IMR-90 (cell line): ENCODE measurements at regions not wholly inside any gene's neighbourhood (a gene's known extent, or its start where the extent isn't known, plus 50 kb on each side); places are given as distances from the start of the nearest gene placed in this dataset.

Experiments used
- ATAC-seq: fragments of 200-7000 bp; cut with Tn5 transposase; 2 replicates; pipeline ENCODE4 v1.9.1; 2020; ENCODE audit warnings: low read depth, mild to moderate bottlenecking, moderate library complexity
- BruUV-seq: library from RNA; stranded (reverse); fragments of 400-500 nt; replicated peaks from 2 replicates; lab custom pipeline; 2021; lab: Mats Ljungman, UMichigan
- CTCF ChIA-PET: fragments of 300-600 bp; formaldehyde crosslinking; extraction: SDS; loops from one replicate; lab custom pipeline; 2021; ENCODE audit warnings: antibody characterized with exemption; lab: Yijun Ruan, JAX
- POLR2A ChIA-PET: fragments of 300-600 bp; sonication (Branson Sonifier 250); formaldehyde crosslinking; loops from one replicate; lab custom pipeline; 2022; ENCODE audit warnings: antibody characterized with exemption; ENCODE audit not compliant: unreplicated experiment; lab: Charles Lee
- DNase-seq: peaks from one replicate; pipeline ENCODE4 v3.0.0; 2013
- H2AFZ ChIP-seq: replicated peaks from 2 replicates; pipeline ENCODE3; 2013; ENCODE audit warnings: low read length, mild to moderate bottlenecking; ENCODE audit not compliant: poor library complexity
- H2AK5ac ChIP-seq: 2 replicates; pipeline ENCODE4 v1.6.1; 2013; ENCODE audit warnings: low read depth, low read length, inconsistent platforms
- H2AK9ac ChIP-seq: replicated peaks from 2 replicates; pipeline ENCODE3; 2013; ENCODE audit warnings: mild to moderate bottlenecking, low read depth, low read length, moderate library complexity; ENCODE audit not compliant: poor library complexity
- H2BK120ac ChIP-seq: 2 replicates; pipeline ENCODE4 v1.6.1; 2013; ENCODE audit warnings: low read depth, low read length, inconsistent platforms
- H2BK15ac ChIP-seq: 3 replicates; pipeline ENCODE4 v1.6.1; 2013; ENCODE audit warnings: low read depth, low read length, inconsistent platforms
- H2BK20ac ChIP-seq: 2 replicates; pipeline ENCODE4 v1.6.1; 2013; ENCODE audit warnings: low read depth, mild to moderate bottlenecking, inconsistent platforms, low read length, moderate library complexity
- H2BK5ac ChIP-seq: 2 replicates; pipeline ENCODE4 v1.6.1; 2013; ENCODE audit warnings: mild to moderate bottlenecking, low read depth, low read length, inconsistent platforms; ENCODE audit not compliant: poor library complexity, severe bottlenecking
- H3K14ac ChIP-seq: replicated peaks from 2 replicates; pipeline ENCODE4 v1.6.1; 2013; ENCODE audit warnings: low read depth, low read length, inconsistent platforms
- H3K18ac ChIP-seq: 2 replicates; pipeline ENCODE4 v1.6.1; 2013; ENCODE audit warnings: low read depth, low read length, control low read depth
- H3K23ac ChIP-seq: 2 replicates; pipeline ENCODE4 v1.6.1; 2013; ENCODE audit warnings: low read depth, low read length, inconsistent platforms
- H3K27ac ChIP-seq: 2 replicates; pipeline ENCODE4 v1.5.1; 2013; ENCODE audit warnings: mild to moderate bottlenecking, control low read depth, low read length; ENCODE audit not compliant: insufficient read depth
- H3K27me3 ChIP-seq: 2 replicates; pipeline ENCODE4 v1.6.1; 2013; ENCODE audit warnings: low read length; ENCODE audit not compliant: control insufficient read depth, insufficient read depth
- H3K36me3 ChIP-seq: 2 replicates; pipeline ENCODE4 v1.6.1; 2013; ENCODE audit warnings: low read length, mixed read lengths; ENCODE audit not compliant: control insufficient read depth, insufficient read depth
- H3K4ac ChIP-seq: 2 replicates; pipeline ENCODE4 v1.6.1; 2013; ENCODE audit warnings: low read depth, low read length, inconsistent platforms
- H3K4me1 ChIP-seq: 2 replicates; pipeline ENCODE4 v1.6.1; 2013; ENCODE audit warnings: low read length, mixed read lengths; ENCODE audit not compliant: control insufficient read depth, insufficient read depth
- H3K4me2 ChIP-seq: 2 replicates; pipeline ENCODE4 v1.6.1; 2013; ENCODE audit warnings: low read depth, mild to moderate bottlenecking, control low read depth, low read length, moderate library complexity
- H3K4me3 ChIP-seq: 2 replicates; pipeline ENCODE4 v1.5.1; 2013; ENCODE audit warnings: low read depth, mild to moderate bottlenecking, control low read depth, low read length, moderate library complexity; ENCODE audit not compliant: insufficient read depth
- H3K56ac ChIP-seq: 2 replicates; pipeline ENCODE4 v1.6.1; 2013; ENCODE audit warnings: low read length, inconsistent platforms; ENCODE audit not compliant: insufficient read depth; ENCODE audit errors: extremely low read depth
- H3K79me1 ChIP-seq, 2 experiments: 2 replicates each; pipeline ENCODE4 v1.6.1; 2013; ENCODE audit warnings: low read length in 2 of 2, inconsistent platforms in 1 of 2, low read depth in 1 of 2
- H3K9ac ChIP-seq: 2 replicates; pipeline ENCODE4 v1.6.1; 2013; ENCODE audit warnings: low read depth, low read length, control low read depth
- H3K9me1 ChIP-seq: 2 replicates; pipeline ENCODE4 v1.6.1; 2013; ENCODE audit warnings: low read length, inconsistent platforms; ENCODE audit not compliant: insufficient read depth
- H3K9me3 ChIP-seq: 2 replicates; pipeline ENCODE4 v1.6.1; 2013; ENCODE audit warnings: low read length; ENCODE audit not compliant: control insufficient read depth, insufficient read depth
- H4K20me1 ChIP-seq: 2 replicates; pipeline ENCODE4 v1.6.1; 2013; ENCODE audit warnings: low read length, inconsistent platforms; ENCODE audit not compliant: insufficient read depth
- H4K5ac ChIP-seq: 2 replicates; pipeline ENCODE4 v1.6.1; 2013; ENCODE audit warnings: mild to moderate bottlenecking, low read depth, low read length, control low read depth
- H4K8ac ChIP-seq, 2 experiments: 2 replicates each; pipeline ENCODE4 v1.6.1; 2013; ENCODE audit warnings: low read depth in 2 of 2, low read length in 2 of 2, control low read depth in 1 of 2, inconsistent platforms in 1 of 2
- H4K91ac ChIP-seq: 2 replicates; pipeline ENCODE4 v1.6.1; 2013; ENCODE audit warnings: low read depth, low read length, inconsistent platforms; ENCODE audit not compliant: insufficient read depth
- MAFK ChIP-seq: IDR thresholded peaks from 2 replicates; pipeline ENCODE4 v1.6.1; 2012; ENCODE audit warnings: low read depth, low read length, improper control_type of control experiment
- MXI1 ChIP-seq: IDR thresholded peaks from 2 replicates; pipeline ENCODE4 v1.6.1; 2012; ENCODE audit warnings: low read depth, mild to moderate bottlenecking, low read length, moderate library complexity, borderline replicate concordance
- RAD21 ChIP-seq: IDR thresholded peaks from 2 replicates; pipeline ENCODE4 v1.6.1; 2012; ENCODE audit warnings: low read length, improper control_type of control experiment
- RCOR1 ChIP-seq: IDR thresholded peaks from 2 replicates; pipeline ENCODE4 v1.6.1; 2012; ENCODE audit warnings: mild to moderate bottlenecking, low read length, improper control_type of control experiment; ENCODE audit not compliant: insufficient replicate concordance
- WGBS, 2 experiments: methylation state at CpG; one replicate each; pipeline versions ENCODE4 v1.1.5 to v1.1.7; 2013; ENCODE audit warnings: missing lambda C conversion rate in 2 of 2; ENCODE audit not compliant: insufficient read length in 1 of 2; ENCODE audit errors: extremely low coverage in 2 of 2; 5-methylcytosine and 5-hydroxymethylcytosine counted together
- dilution Hi-C: fragments of 300-500 bp; cut with HindIII; formaldehyde crosslinking; loops from one replicate; pipeline ENCODE4 v1.14.3; 2018; ENCODE audit warnings: low sequenced_read_pairs; ENCODE audit not compliant: unreplicated experiment
- in situ Hi-C: fragments of 300-500 bp; cut with MboI; formaldehyde crosslinking; loops from 3 replicates; pipeline ENCODE4 v1.14.3; 2019; ENCODE audit warnings: low sequenced_read_pairs, inconsistent platforms, mixed read lengths
- intact Hi-C: fragments of 100-400 bp; cut with micrococcal nuclease; formaldehyde crosslinking; loops from 2 replicates; pipeline ENCODE4 v1.10.0; 2022
- TF ChIP-seq, protein P1 (sequence below): fragments of 150-350 bp; IDR thresholded peaks from 2 replicates; pipeline ENCODE4 v1.6.1; 2016; ENCODE audit warnings: low read depth, mild to moderate bottlenecking, low read length, moderate library complexity, borderline replicate concordance

DNA sequence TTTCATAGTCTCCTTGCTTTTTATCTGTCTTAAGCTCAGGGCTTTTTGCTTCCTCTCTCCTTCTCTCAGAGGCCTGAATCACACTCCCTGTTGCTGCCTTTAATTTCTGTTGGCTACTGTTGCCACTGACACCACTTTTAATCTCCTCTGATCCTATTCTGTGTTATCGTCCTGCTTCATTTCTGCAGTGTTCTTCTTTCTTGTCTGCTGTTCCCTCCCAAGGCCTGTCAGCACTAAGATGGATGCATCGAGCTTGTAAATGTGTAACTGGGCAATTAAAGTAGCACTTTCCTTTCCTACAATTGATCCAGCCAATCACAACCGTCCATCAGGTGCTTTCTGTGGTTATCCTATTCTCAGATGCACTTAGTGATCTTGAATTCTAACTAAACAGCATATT, 71.3 kb upstream of the VEPH1 start:
- Histone ChIP-seq H4K20me1 (no peaks in the 10 kb centered on the region), H3K36me3 (no peaks in the 10 kb centered on the region), H3K9ac (no peak overlapping the region), H3K79me1 (no peaks in the 10 kb centered on the region), H3K4ac (no peak overlapping the region), H3K14ac (no peak overlapping the region), H3K4me3 (no peak overlapping the region), H3K4me1 (no peaks in the 10 kb centered on the region; the same call in 1 of the 2 replicates), H3K27ac (no peak overlapping the region), H4K5ac (no peak overlapping the region), H2AK9ac (no peak overlapping the region), H2AFZ (no peak overlapping the region), H3K23ac (no peak overlapping the region), H2BK120ac (no peak overlapping the region), H2BK20ac (no peak overlapping the region), H2AK5ac (no peak overlapping the region), H3K27me3 (no peaks in the 10 kb centered on the region; the same call in 1 of the 2 replicates), H3K9me1 (no peaks in the 10 kb centered on the region), H3K9me3 (no peaks in the 10 kb centered on the region), H4K8ac (no peak overlapping the region), H3K4me2 (no peak overlapping the region), H3K18ac (no peak overlapping the region), H4K91ac (no peak overlapping the region), H2BK15ac (no peak overlapping the region), H3K56ac (no peak overlapping the region), H2BK5ac (no peak overlapping the region)
- in situ Hi-C loops (no loop called here), dilution Hi-C loops (no loop called here), intact Hi-C loops (no loop called here)
- WGBS, 2 experiments: no CpG with 5 or more reads among the region's 3 CpGs
- ChIA-PET CTCF (interaction anchor here (0.6 to 3.7 kb wide), 3 partner anchors 32 to 42 kb away, joined by 3 to 65 read pairs (median 3); no protein-coding TSS in a partner anchor), POLR2A (interaction anchor here (1.2 kb wide), 1 partner anchor 42 kb away, joined by 4 read pairs; no protein-coding TSS in a partner anchor)
- DNase-seq (no peak), ATAC-seq (no peak)
- BruUV-seq: no TSS peak
- TF ChIP-seq MXI1 (no peak), MAFK (no peak), RAD21 (no peak), RCOR1 (no peak)
- TF ChIP-seq, protein P1, sequence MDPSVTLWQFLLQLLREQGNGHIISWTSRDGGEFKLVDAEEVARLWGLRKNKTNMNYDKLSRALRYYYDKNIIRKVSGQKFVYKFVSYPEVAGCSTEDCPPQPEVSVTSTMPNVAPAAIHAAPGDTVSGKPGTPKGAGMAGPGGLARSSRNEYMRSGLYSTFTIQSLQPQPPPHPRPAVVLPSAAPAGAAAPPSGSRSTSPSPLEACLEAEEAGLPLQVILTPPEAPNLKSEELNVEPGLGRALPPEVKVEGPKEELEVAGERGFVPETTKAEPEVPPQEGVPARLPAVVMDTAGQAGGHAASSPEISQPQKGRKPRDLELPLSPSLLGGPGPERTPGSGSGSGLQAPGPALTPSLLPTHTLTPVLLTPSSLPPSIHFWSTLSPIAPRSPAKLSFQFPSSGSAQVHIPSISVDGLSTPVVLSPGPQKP: no peak
